ENCODE measurements at regions not wholly inside any gene's neighbourhood (a gene's known extent, or its start where the extent isn't known, plus 50 kb on each side); places are given as distances from the start of the nearest gene placed in this dataset.

- H2BK5ac ChIP-seq (ENCODE audit: low read length), result no peak overlapping the region
- no peak overlapping the region for H2BK15ac ChIP-seq (ENCODE audit: low read length)
- no peak overlapping the region for H3K9ac ChIP-seq (ENCODE audit: low read depth, low read length, poor library complexity)
- no peak overlapping the region for H3K4me2 ChIP-seq (ENCODE audit: insufficient read depth, low read length, poor library complexity, severe bottlenecking)
- H4K91ac ChIP-seq (ENCODE audit: low read depth, low read length, poor library complexity), result no peak overlapping the region
- H2BK12ac ChIP-seq (ENCODE audit: low read length), result no peak overlapping the region
- H3K23ac ChIP-seq (ENCODE audit: low read depth, low read length, poor library complexity), result no peak overlapping the region
- no peak for DNase-seq (ENCODE audit: low spot score)
- H3K18ac ChIP-seq (ENCODE audit: low read length), result no peak overlapping the region
- H3K36me3 ChIP-seq (replicated peaks in 1 of 2; ENCODE audit: control insufficient read depth in 2 of 2, insufficient read depth in 2 of 2, low read length in 2 of 2), result no peaks in the 10 kb centered on the region
- no peaks in the 10 kb centered on the region for H3K9me3 ChIP-seq (replicated peaks in 1 of 2; ENCODE audit: control insufficient read depth in 2 of 2, insufficient read depth in 1 of 2, low read depth in 1 of 2, low read length in 2 of 2)
- H3K14ac ChIP-seq (ENCODE audit: low read length), result no peak overlapping the region
- no peaks in the 10 kb centered on the region for H3K27me3 ChIP-seq (ENCODE audit: control insufficient read depth in 3 of 3, insufficient read depth in 3 of 3, low read depth in 1 of 3, low read length in 3 of 3)
- no peaks in the 10 kb centered on the region for H3K4me1 ChIP-seq (ENCODE audit: control insufficient read depth in 2 of 2, insufficient read depth in 1 of 2, low read depth in 1 of 2, low read length in 2 of 2)
- no CpG with 5 or more reads among the region's 4 CpGs for WGBS, 2 donors (ENCODE audit: extremely low coverage in 2 of 2, insufficient read length in 2 of 2, insufficient replicate concordance in 1 of 2)
- H2AK5ac ChIP-seq (ENCODE audit: low read depth, low read length), result no peak overlapping the region
- no peak overlapping the region for H2AFZ ChIP-seq (ENCODE audit: low read length)
- no peak overlapping the region for H2BK120ac ChIP-seq (ENCODE audit: low read depth, low read length)
- no peak overlapping the region for H4K8ac ChIP-seq (ENCODE audit: low read depth, low read length)
- H3K79me1 ChIP-seq (ENCODE audit: low read depth, low read length), result no peaks in the 10 kb centered on the region
- no peak overlapping the region for H3K4ac ChIP-seq (ENCODE audit: low read length)
- no peak overlapping the region for H3K4me3 ChIP-seq (ENCODE audit: low read length in 2 of 2)
- no peak overlapping the region for H3K27ac ChIP-seq (replicated peaks; ENCODE audit: low read length)
These were observed 201.0 kb downstream of the LYPLAL1 start for GRCh38 chr1:219374636-219375035.

GRCh38 chr1:219374046-219374566 lies 200.4 kb downstream of the LYPLAL1 start:
- Histone ChIP-seq H3K4me3 (ENCODE audit: low read length in 2 of 2) (no peak overlapping the region), H3K9ac (ENCODE audit: low read depth, low read length, poor library complexity) (no peak overlapping the region), H3K9me3 (replicated peaks in 1 of 2; ENCODE audit: control insufficient read depth in 2 of 2, insufficient read depth in 1 of 2, low read depth in 1 of 2, low read length in 2 of 2) (no peaks in the 10 kb centered on the region), H3K27me3 (ENCODE audit: control insufficient read depth in 3 of 3, insufficient read depth in 3 of 3, low read depth in 1 of 3, low read length in 3 of 3) (no peaks in the 10 kb centered on the region), H3K14ac (ENCODE audit: low read length) (no peak overlapping the region), H3K4me2 (ENCODE audit: insufficient read depth, low read length, poor library complexity, severe bottlenecking) (no peak overlapping the region), H3K79me1 (ENCODE audit: low read depth, low read length) (no peaks in the 10 kb centered on the region), H3K23ac (ENCODE audit: low read depth, low read length, poor library complexity) (no peak overlapping the region), H2AFZ (ENCODE audit: low read length) (no peak overlapping the region), H3K18ac (ENCODE audit: low read length) (no peak overlapping the region), H2AK5ac (ENCODE audit: low read depth, low read length) (no peak overlapping the region), H2BK5ac (ENCODE audit: low read length) (no peak overlapping the region), H4K8ac (ENCODE audit: low read depth, low read length) (no peak overlapping the region), H4K91ac (ENCODE audit: low read depth, low read length, poor library complexity) (no peak overlapping the region), H2BK120ac (ENCODE audit: low read depth, low read length) (no peak overlapping the region), H3K4me1 (ENCODE audit: control insufficient read depth in 2 of 2, insufficient read depth in 1 of 2, low read depth in 1 of 2, low read length in 2 of 2) (no peaks in the 10 kb centered on the region), H2BK15ac (ENCODE audit: low read length) (no peak overlapping the region), H3K27ac (replicated peaks; ENCODE audit: low read length) (no peak overlapping the region), H3K4ac (ENCODE audit: low read length) (no peak overlapping the region), H2BK12ac (ENCODE audit: low read length) (no peak overlapping the region), H3K36me3 (replicated peaks in 1 of 2; ENCODE audit: control insufficient read depth in 2 of 2, insufficient read depth in 2 of 2, low read length in 2 of 2) (no peaks in the 10 kb centered on the region)
- WGBS, 2 donors (ENCODE audit: extremely low coverage in 2 of 2, insufficient read length in 2 of 2, insufficient replicate concordance in 1 of 2), result no CpG with 5 or more reads among the region's 5 CpGs
- no peak for DNase-seq (ENCODE audit: low spot score)

GRCh38 chr1:219373616-219373935 lies 199.9 kb downstream of the LYPLAL1 start:
- Histone ChIP-seq H2BK15ac (ENCODE audit: low read length) (no peak overlapping the region), H3K18ac (ENCODE audit: low read length) (no peak overlapping the region), H3K4me3 (ENCODE audit: low read length in 2 of 2) (no peak overlapping the region), H3K27ac (replicated peaks; ENCODE audit: low read length) (no peak overlapping the region), H3K9ac (ENCODE audit: low read depth, low read length, poor library complexity) (no peak overlapping the region), H3K27me3 (ENCODE audit: control insufficient read depth in 3 of 3, insufficient read depth in 3 of 3, low read depth in 1 of 3, low read length in 3 of 3) (no peaks in the 10 kb centered on the region), H3K4ac (ENCODE audit: low read length) (no peak overlapping the region), H2BK5ac (ENCODE audit: low read length) (no peak overlapping the region), H3K4me2 (ENCODE audit: insufficient read depth, low read length, poor library complexity, severe bottlenecking) (no peak overlapping the region), H3K9me3 (replicated peaks in 1 of 2; ENCODE audit: control insufficient read depth in 2 of 2, insufficient read depth in 1 of 2, low read depth in 1 of 2, low read length in 2 of 2) (no peaks in the 10 kb centered on the region), H4K8ac (ENCODE audit: low read depth, low read length) (no peak overlapping the region), H3K14ac (ENCODE audit: low read length) (no peak overlapping the region), H4K91ac (ENCODE audit: low read depth, low read length, poor library complexity) (no peak overlapping the region), H2BK12ac (ENCODE audit: low read length) (no peak overlapping the region), H3K79me1 (ENCODE audit: low read depth, low read length) (no peaks in the 10 kb centered on the region), H3K4me1 (ENCODE audit: control insufficient read depth in 2 of 2, insufficient read depth in 1 of 2, low read depth in 1 of 2, low read length in 2 of 2) (no peaks in the 10 kb centered on the region), H2BK120ac (ENCODE audit: low read depth, low read length) (no peak overlapping the region), H3K23ac (ENCODE audit: low read depth, low read length, poor library complexity) (no peak overlapping the region), H2AFZ (ENCODE audit: low read length) (no peak overlapping the region), H2AK5ac (ENCODE audit: low read depth, low read length) (no peak overlapping the region), H3K36me3 (replicated peaks in 1 of 2; ENCODE audit: control insufficient read depth in 2 of 2, insufficient read depth in 2 of 2, low read length in 2 of 2) (no peaks in the 10 kb centered on the region)
- DNase-seq (ENCODE audit: low spot score), result no peak
- WGBS, 2 donors (ENCODE audit: extremely low coverage in 2 of 2, insufficient read length in 2 of 2, insufficient replicate concordance in 1 of 2), result no CpG with 5 or more reads among the region's 1 CpG

GRCh38 chr1:219372916-219373615 lies 199.4 kb downstream of the LYPLAL1 start:
- Histone ChIP-seq H2BK15ac (ENCODE audit: low read length) (no peak overlapping the region), H2AFZ (ENCODE audit: low read length) (no peak overlapping the region), H3K79me1 (ENCODE audit: low read depth, low read length) (no peaks in the 10 kb centered on the region), H3K4me3 (ENCODE audit: low read length in 2 of 2) (no peak overlapping the region), H2BK120ac (ENCODE audit: low read depth, low read length) (no peak overlapping the region), H3K9ac (ENCODE audit: low read depth, low read length, poor library complexity) (no peak overlapping the region), H4K8ac (ENCODE audit: low read depth, low read length) (no peak overlapping the region), H3K23ac (ENCODE audit: low read depth, low read length, poor library complexity) (no peak overlapping the region), H2BK5ac (ENCODE audit: low read length) (no peak overlapping the region), H3K27me3 (ENCODE audit: control insufficient read depth in 3 of 3, insufficient read depth in 3 of 3, low read depth in 1 of 3, low read length in 3 of 3) (no peaks in the 10 kb centered on the region), H3K4me2 (ENCODE audit: insufficient read depth, low read length, poor library complexity, severe bottlenecking) (no peak overlapping the region), H3K14ac (ENCODE audit: low read length) (no peak overlapping the region), H3K4ac (ENCODE audit: low read length) (no peak overlapping the region), H2AK5ac (ENCODE audit: low read depth, low read length) (no peak overlapping the region), H4K91ac (ENCODE audit: low read depth, low read length, poor library complexity) (no peak overlapping the region), H3K27ac (replicated peaks; ENCODE audit: low read length) (no peak overlapping the region), H2BK12ac (ENCODE audit: low read length) (no peak overlapping the region), H3K18ac (ENCODE audit: low read length) (no peak overlapping the region), H3K4me1 (ENCODE audit: control insufficient read depth in 2 of 2, insufficient read depth in 1 of 2, low read depth in 1 of 2, low read length in 2 of 2) (no peaks in the 10 kb centered on the region), H3K36me3 (replicated peaks in 1 of 2; ENCODE audit: control insufficient read depth in 2 of 2, insufficient read depth in 2 of 2, low read length in 2 of 2) (no peaks in the 10 kb centered on the region), H3K9me3 (replicated peaks in 1 of 2; ENCODE audit: control insufficient read depth in 2 of 2, insufficient read depth in 1 of 2, low read depth in 1 of 2, low read length in 2 of 2) (no peaks in the 10 kb centered on the region)
- no peak for DNase-seq (ENCODE audit: low spot score)
- no CpG with 5 or more reads among the region's 6 CpGs for WGBS, 2 donors (ENCODE audit: extremely low coverage in 2 of 2, insufficient read length in 2 of 2, insufficient replicate concordance in 1 of 2)

Measured in neuronal stem cell (in vitro differentiated cells).